Naive thymus-derived CD8-positive, alpha-beta T cell (primary cell): ENCODE measurements at regions not wholly inside any gene's neighbourhood (a gene's known extent, or its start where the extent isn't known, plus 50 kb on each side); places are given as distances from the start of the nearest gene placed in this dataset.
"Not testable (repeated sequence)": the region's sequence is repeated elsewhere in the genome, so short reads cannot be mapped to it uniquely, and the experiment has no call there.

ENCODE experiments used
- ATAC-seq, 2 donors: fragments of 150-1000 bp; cut with Tn5 transposase in 1 of 2; sonication (Bioruptor Pico), chemical (Tn5 transposase) in 1 of 2; 1 replicate in 1 of 2; 2 replicates in 1 of 2; pipeline ENCODE4 v1.10.0; 2021; ENCODE audit warnings: mild to moderate bottlenecking in 2 of 2, moderate library complexity in 2 of 2
- POLR2A ChIA-PET: fragments of 350-600 bp; sonication (Branson Sonifier 250); formaldehyde crosslinking; loops from one replicate; lab custom pipeline; 2021; ENCODE audit warnings: antibody characterized with exemption; lab: Charles Lee
- DNase-seq, 10 donors: peaks; one replicate each; pipeline versions ENCODE4 v3.0.0 to v3.0.0-alpha.2; 2020 to 2022
- H3K27ac Mint-ChIP-seq, 10 donors: one replicate each; pipeline ENCODE4 v1.8.0; 2020 to 2022; ENCODE audit warnings: mild to moderate bottlenecking in 10 of 10, mixed read lengths in 10 of 10, moderate library complexity in 4 of 10, inconsistent platforms in 1 of 10
- H3K27me3 Mint-ChIP-seq, 5 donors: one replicate each; pipeline ENCODE4 v1.8.0; 2021 to 2022; ENCODE audit warnings: mixed read lengths in 5 of 5
- H3K36me3 Mint-ChIP-seq, 3 donors: one replicate each; pipeline ENCODE4 v1.8.0; 2020 to 2022; ENCODE audit warnings: mixed read lengths in 3 of 3, mild to moderate bottlenecking in 2 of 3, inconsistent platforms in 1 of 3
- H3K4me1 Mint-ChIP-seq, 4 donors: one replicate each; pipeline ENCODE4 v1.8.0; 2021 to 2022; ENCODE audit warnings: mixed read lengths in 4 of 4
- H3K4me3 Mint-ChIP-seq, 10 donors: one replicate each; pipeline ENCODE4 v1.8.0; 2020 to 2022; ENCODE audit warnings: mild to moderate bottlenecking in 10 of 10, mixed read lengths in 10 of 10, moderate library complexity in 6 of 10, inconsistent platforms in 1 of 10
- H3K9me3 Mint-ChIP-seq, 9 donors: one replicate each; pipeline ENCODE4 v1.8.0; 2020 to 2022; ENCODE audit warnings: mixed read lengths in 9 of 9, mild to moderate bottlenecking in 3 of 9, inconsistent platforms in 1 of 9, moderate library complexity in 1 of 9

- Mint-ChIP-seq H3K27ac (no peak overlapping the region), H3K27me3 (no peaks in the 10 kb centered on the region), H3K9me3 (peaks cover 0 to 8% (median 0%) of the 10 kb centered on the region in 9 donors), H3K36me3 (no peaks in the 10 kb centered on the region), H3K4me3 (no peak overlapping the region), H3K4me1 (no peaks in the 10 kb centered on the region)
- POLR2A ChIA-PET = no interaction called here
- DNase-seq (no peak), ATAC-seq (no peak)
Observed at GRCh38 chr12:88360343-88360742, 218.2 kb downstream of the TMTC3 start.

- Mint-ChIP-seq H3K27ac (no peak overlapping the region), H3K27me3 (no peaks in the 10 kb centered on the region), H3K36me3 (no peaks in the 10 kb centered on the region), H3K4me3 (no peak overlapping the region), H3K9me3 (peaks cover 0 to 8% (median 0%) of the 10 kb centered on the region in 9 donors), H3K4me1 (no peaks in the 10 kb centered on the region)
- no peak for ATAC-seq
- POLR2A ChIA-PET = no interaction called here
- no peak for DNase-seq
Observed at GRCh38 chr12:88361493-88361892, 218.8 kb downstream of the KITLG start.

GRCh38 chr12:88362439-88362838 is 217.8 kb downstream of the KITLG start:
- DNase-seq = no peak
- no peak overlapping the region for H3K27ac Mint-ChIP-seq
- H3K9me3 Mint-ChIP-seq = peaks cover 0 to 8% (median 0%) of the 10 kb centered on the region in 9 donors
- POLR2A ChIA-PET = no interaction called here
- no peaks in the 10 kb centered on the region for H3K4me1 Mint-ChIP-seq
- no peak for ATAC-seq
- H3K36me3 Mint-ChIP-seq = no peaks in the 10 kb centered on the region
- H3K27me3 Mint-ChIP-seq = no peaks in the 10 kb centered on the region
- H3K4me3 Mint-ChIP-seq = no peak overlapping the region

GRCh38 chr12:88365403-88365802 is 214.9 kb downstream of the KITLG start:
- H3K4me1 Mint-ChIP-seq = no peaks in the 10 kb centered on the region
- H3K9me3 Mint-ChIP-seq = peaks cover 0 to 9% (median 0%) of the 10 kb centered on the region in 9 donors

GRCh38 chr12:88366101-88366500 is 214.2 kb downstream of the KITLG start:
- DNase-seq = no peak
- Mint-ChIP-seq H3K36me3 (no peaks in the 10 kb centered on the region), H3K9me3 (peaks cover 0 to 9% (median 0%) of the 10 kb centered on the region in 9 donors), H3K4me1 (no peaks in the 10 kb centered on the region), H3K27ac (no peak overlapping the region), H3K4me3 (no peak overlapping the region), H3K27me3 (peaks cover 0 to 4% (median 0%) of the 10 kb centered on the region in 5 donors)
- ATAC-seq = no peak
- POLR2A ChIA-PET = no interaction called here

More at GRCh38 chr12:88365403-88365802, 214.9 kb downstream of the KITLG start:
- DNase-seq (no peak), ATAC-seq (no peak)
- no peak overlapping the region for H3K27ac Mint-ChIP-seq
- H3K4me3 Mint-ChIP-seq = no peak overlapping the region
- no peaks in the 10 kb centered on the region for H3K36me3 Mint-ChIP-seq
- POLR2A ChIA-PET = no interaction called here
- peaks cover 0 to 4% (median 0%) of the 10 kb centered on the region in 5 donors for H3K27me3 Mint-ChIP-seq

GRCh38 chr12:88367231-88367630 is 213.0 kb downstream of the KITLG start:
- H3K36me3 Mint-ChIP-seq = no peaks in the 10 kb centered on the region
- no peak overlapping the region for H3K4me3 Mint-ChIP-seq
- peaks cover 0 to 4% (median 0%) of the 10 kb centered on the region in 5 donors for H3K27me3 Mint-ChIP-seq
- no peak overlapping the region for H3K27ac Mint-ChIP-seq
- POLR2A ChIA-PET = no interaction called here
- DNase-seq (no peak), ATAC-seq (no peak)
- no peaks in the 10 kb centered on the region for H3K4me1 Mint-ChIP-seq
- peaks cover 0 to 9% (median 0%) of the 10 kb centered on the region in 9 donors for H3K9me3 Mint-ChIP-seq

- ATAC-seq, H3K4me1 Mint-ChIP-seq, DNase-seq, H3K27ac Mint-ChIP-seq, POLR2A ChIA-PET, H3K36me3 Mint-ChIP-seq, H3K9me3 Mint-ChIP-seq, H3K4me3 Mint-ChIP-seq, H3K27me3 Mint-ChIP-seq: not testable (repeated sequence)
Observed at GRCh38 chr12:88368077-88368476, 212.2 kb downstream of the KITLG start.

- Mint-ChIP-seq H3K4me1 (no peaks in the 10 kb centered on the region), H3K9me3 (peaks cover 0 to 9% (median 0%) of the 10 kb centered on the region in 9 donors), H3K36me3 (no peaks in the 10 kb centered on the region), H3K27ac (no peak overlapping the region), H3K4me3 (no peak overlapping the region), H3K27me3 (peaks cover 0 to 5% (median 0%) of the 10 kb centered on the region in 5 donors)
- DNase-seq = no peak
- ATAC-seq = no peak
- POLR2A ChIA-PET = no interaction called here
Observed at GRCh38 chr12:88371416-88372183, 208.7 kb downstream of the KITLG start.

- POLR2A ChIA-PET = no interaction called here
- Mint-ChIP-seq H3K9me3 (peaks cover 0 to 2% (median 0%) of the 10 kb centered on the region in 9 donors), H3K27me3 (peaks cover 0 to 5% (median 0%) of the 10 kb centered on the region in 5 donors), H3K4me1 (no peaks in the 10 kb centered on the region), H3K27ac (no peak overlapping the region), H3K36me3 (no peaks in the 10 kb centered on the region), H3K4me3 (no peak overlapping the region)
- DNase-seq (no peak), ATAC-seq (no peak)
Observed at GRCh38 chr12:88375306-88376305, 204.7 kb downstream of the KITLG start.

GRCh38 chr12:88377973-88378372 is 202.3 kb downstream of the KITLG start:
- Mint-ChIP-seq H3K27ac (no peak overlapping the region), H3K4me1 (no peaks in the 10 kb centered on the region), H3K27me3 (peaks cover 0 to 5% (median 1%) of the 10 kb centered on the region in 5 donors), H3K36me3 (no peaks in the 10 kb centered on the region), H3K9me3 (peaks cover 0 to 3% (median 0%) of the 10 kb centered on the region in 9 donors), H3K4me3 (no peak overlapping the region)
- DNase-seq (no peak), ATAC-seq (no peak)
- POLR2A ChIA-PET = no interaction called here

GRCh38 chr12:88381466-88381865 is 198.8 kb downstream of the KITLG start:
- DNase-seq = no peak
- Mint-ChIP-seq H3K36me3 (no peaks in the 10 kb centered on the region), H3K4me3 (no peak overlapping the region), H3K9me3 (peaks cover 0 to 7% (median 0%) of the 10 kb centered on the region in 9 donors), H3K4me1 (no peaks in the 10 kb centered on the region), H3K27ac (no peak overlapping the region), H3K27me3 (peaks cover 0 to 5% (median 0%) of the 10 kb centered on the region in 5 donors)
- POLR2A ChIA-PET = no interaction called here
- no peak for ATAC-seq

- Mint-ChIP-seq H3K4me3 (no peak overlapping the region), H3K9me3 (peaks cover 0 to 7% (median 0%) of the 10 kb centered on the region in 9 donors), H3K27ac (no peak overlapping the region), H3K36me3 (no peaks in the 10 kb centered on the region), H3K4me1 (no peaks in the 10 kb centered on the region), H3K27me3 (peaks cover 0 to 1% (median 0%) of the 10 kb centered on the region in 5 donors)
- no peak for ATAC-seq
- DNase-seq = no peak
- POLR2A ChIA-PET = no interaction called here
Observed at GRCh38 chr12:88383405-88383804, 196.9 kb downstream of the KITLG start.
